ENCODE measurements at regions not wholly inside any gene's neighbourhood (a gene's known extent, or its start where the extent isn't known, plus 50 kb on each side); places are given as distances from the start of the nearest gene placed in this dataset.

- Histone ChIP-seq H3K9me3 (ENCODE audit: control insufficient read depth in 2 of 3, insufficient read depth in 1 of 3, low read length in 3 of 3) (peaks cover 0 to 4% (median 0%) of the 10 kb centered on the region in 3 donors), H3K9ac (ENCODE audit: low read length in 3 of 3) (no peak overlapping the region), H3K4me1 (ENCODE audit: control insufficient read depth in 2 of 3, insufficient read depth in 2 of 3, low read depth in 1 of 3, low read length in 3 of 3) (no peaks in the 10 kb centered on the region), H3K27me3 (ENCODE audit: control insufficient read depth, insufficient read depth, low read length) (no peaks in the 10 kb centered on the region), H3K4me3 (ENCODE audit: low read length in 3 of 3) (no peak overlapping the region), H3K27ac (ENCODE audit: low read depth in 2 of 2, low read length in 2 of 2) (no peak overlapping the region), H3K36me3 (ENCODE audit: control insufficient read depth in 2 of 3, insufficient read depth in 3 of 3, low read length in 3 of 3) (no peaks in the 10 kb centered on the region)
- TF ChIP-seq CTCF (IDR thresholded peaks at IDR 0.05; ENCODE audit: borderline replicate concordance, extremely low read depth, insufficient read depth): no peak
- FAIRE-seq (no peak), DNase-seq (no peak)
- intact Hi-C loops (cut with DNase I): no loop called here
Observed at GRCh38 chr13:83086948-83087347, 795.3 kb downstream of the SLITRK1 start.

GRCh38 chr13:83086088-83086487, 796.2 kb downstream of the SLITRK1 start:
- no peak for DNase-seq
- FAIRE-seq: no peak
- no peaks in the 10 kb centered on the region for H3K36me3 ChIP-seq (ENCODE audit: control insufficient read depth in 2 of 3, insufficient read depth in 3 of 3, low read length in 3 of 3)
- intact Hi-C loops (cut with DNase I): no loop called here
- no peaks in the 10 kb centered on the region for H3K27me3 ChIP-seq (ENCODE audit: control insufficient read depth, insufficient read depth, low read length)
- H3K9me3 ChIP-seq (ENCODE audit: control insufficient read depth in 2 of 3, insufficient read depth in 1 of 3, low read length in 3 of 3): peaks cover 0 to 4% (median 0%) of the 10 kb centered on the region in 3 donors
- no peaks in the 10 kb centered on the region for H3K4me1 ChIP-seq (ENCODE audit: control insufficient read depth in 2 of 3, insufficient read depth in 2 of 3, low read depth in 1 of 3, low read length in 3 of 3)
- no peak overlapping the region for H3K9ac ChIP-seq (ENCODE audit: low read length in 3 of 3)
- no peak overlapping the region for H3K27ac ChIP-seq (ENCODE audit: low read depth in 2 of 2, low read length in 2 of 2)
- H3K4me3 ChIP-seq (ENCODE audit: low read length in 3 of 3): no peak overlapping the region
- no peak for TF ChIP-seq CTCF (IDR thresholded peaks at IDR 0.05; ENCODE audit: borderline replicate concordance, extremely low read depth, insufficient read depth)

- intact Hi-C loops (cut with DNase I): no loop called here
- no peak for FAIRE-seq
- TF ChIP-seq CTCF (IDR thresholded peaks at IDR 0.05; ENCODE audit: borderline replicate concordance, extremely low read depth, insufficient read depth): no peak
Observed at GRCh38 chr13:83085186-83085900, 796.9 kb downstream of the SLITRK1 start.

More at GRCh38 chr13:83085186-83085900, 796.9 kb downstream of the SLITRK1 start:
- no peak overlapping the region for H3K27ac ChIP-seq (ENCODE audit: low read depth in 2 of 2, low read length in 2 of 2)
- H3K4me1 ChIP-seq (ENCODE audit: control insufficient read depth in 2 of 3, insufficient read depth in 2 of 3, low read depth in 1 of 3, low read length in 3 of 3): no peaks in the 10 kb centered on the region
- H3K27me3 ChIP-seq (ENCODE audit: control insufficient read depth, insufficient read depth, low read length): no peaks in the 10 kb centered on the region
- no peaks in the 10 kb centered on the region for H3K36me3 ChIP-seq (ENCODE audit: control insufficient read depth in 2 of 3, insufficient read depth in 3 of 3, low read length in 3 of 3)
- no peak for DNase-seq
- H3K4me3 ChIP-seq (ENCODE audit: low read length in 3 of 3): no peak overlapping the region
- H3K9me3 ChIP-seq (ENCODE audit: control insufficient read depth in 2 of 3, insufficient read depth in 1 of 3, low read length in 3 of 3): peaks cover 0 to 4% (median 0%) of the 10 kb centered on the region in 3 donors
- no peak overlapping the region for H3K9ac ChIP-seq (ENCODE audit: low read length in 3 of 3)
